SK-N-SH (cell line): ENCODE measurements at regions not wholly inside any gene's neighbourhood (a gene's known extent, or its start where the extent isn't known, plus 50 kb on each side); places are given as distances from the start of the nearest gene placed in this dataset.

Source experiments
- CTCF ChIP-seq: fragments of 200-600 bp; sonication (generic); IDR thresholded peaks from 2 replicates; pipeline ENCODE4 v1.6.1; 2017; ENCODE audit warnings: antibody characterized with exemption, mild to moderate bottlenecking, moderate library complexity
- EP300 ChIP-seq, 2 experiments: IDR thresholded peaks; 2 replicates each; pipeline versions ENCODE4 v1.4.0 to v1.6.1; 2012; ENCODE audit warnings: borderline replicate concordance in 1 of 2, low read depth in 1 of 2, low read length in 1 of 2
- JUND ChIP-seq: IDR thresholded peaks from 2 replicates; pipeline ENCODE4 v1.4.0; 2012
- POLR2AphosphoS5 ChIP-seq: IDR thresholded peaks from 2 replicates; pipeline ENCODE4 v1.6.1; 2012; ENCODE audit warnings: low read depth, low read length
- REST ChIP-seq: IDR thresholded peaks from 2 replicates; pipeline ENCODE4 v1.6.1; 2012; ENCODE audit warnings: mild to moderate bottlenecking, low read depth, low read length, moderate library complexity
- RXRA ChIP-seq: IDR thresholded peaks from 2 replicates; pipeline ENCODE4 v1.4.0; 2012; ENCODE audit warnings: low read depth, mild to moderate bottlenecking, borderline replicate concordance
- SMC3 ChIP-seq: IDR thresholded peaks from 2 replicates; pipeline ENCODE4 v1.6.1; 2012; ENCODE audit warnings: low read depth, low read length, improper control_type of control experiment
- TCF12 ChIP-seq: IDR thresholded peaks from 2 replicates; pipeline ENCODE4 v1.4.0; 2012

- TF ChIP-seq EP300 (IDR thresholded peaks at IDR 0.05; ENCODE audit: borderline replicate concordance in 1 of 2, low read depth in 1 of 2, low read length in 1 of 2) (no peak), CTCF (no peak), TCF12 (no peak), SMC3 (no peak), RXRA (no peak), POLR2AphosphoS5 (no peak), JUND (no peak), REST (no peak)
These were observed 639.8 kb downstream of the TMEM121 start for GRCh38 chr14:106166232-106166631.
